MM.1S (cell line): ENCODE measurements at regions not wholly inside any gene's neighbourhood (a gene's known extent, or its start where the extent isn't known, plus 50 kb on each side); places are given as distances from the start of the nearest gene placed in this dataset.

ENCODE experiments used
- DNase-seq: peaks from one replicate; pipeline ENCODE4 v3.0.0-alpha.2; 2015
- H2AFZ ChIP-seq: fragments of 300-600 bp; sonication (generic); 2 replicates; pipeline ENCODE4 v1.6.0; 2016; ENCODE audit warnings: antibody characterized with exemption, low read length
- H3F3A ChIP-seq: fragments of 300-600 bp; sonication (generic); 2 replicates; pipeline ENCODE4 v1.6.1; 2016; ENCODE audit warnings: mild to moderate bottlenecking, antibody characterized with exemption, low read length, moderate library complexity, mixed read lengths; ENCODE audit not compliant: insufficient read depth
- H3K27ac ChIP-seq: fragments of 300-600 bp; sonication (generic); 2 replicates; pipeline ENCODE4 v1.5.1; 2016; ENCODE audit warnings: mild to moderate bottlenecking, low read length
- H3K27me3 ChIP-seq: fragments of 300-600 bp; sonication (generic); replicated peaks from 2 replicates; pipeline ENCODE4 v1.6.0; 2016; ENCODE audit warnings: low read length; ENCODE audit not compliant: insufficient read depth
- H3K36me3 ChIP-seq: fragments of 300-600 bp; sonication (generic); replicated peaks from 2 replicates; pipeline ENCODE4 v1.6.1; 2016; ENCODE audit warnings: mild to moderate bottlenecking, low read length, mixed read lengths; ENCODE audit not compliant: insufficient read depth
- H3K4me1 ChIP-seq: fragments of 300-600 bp; sonication (generic); 2 replicates; pipeline ENCODE4 v1.6.1; 2016; ENCODE audit warnings: low read length, mixed read lengths
- H3K4me2 ChIP-seq: fragments of 300-600 bp; sonication (generic); 2 replicates; pipeline ENCODE4 v1.6.0; 2016; ENCODE audit warnings: low read depth, low read length
- H3K4me3 ChIP-seq: fragments of 300-600 bp; sonication (generic); 2 replicates; pipeline ENCODE4 v1.5.1; 2016; ENCODE audit warnings: low read length, mixed read lengths
- H3K79me2 ChIP-seq: fragments of 300-600 bp; sonication (generic); 2 replicates; pipeline ENCODE4 v1.6.1; 2016; ENCODE audit warnings: mixed run types, low read length, mixed read lengths
- H3K9ac ChIP-seq: fragments of 300-600 bp; sonication (generic); 2 replicates; pipeline ENCODE4 v1.6.1; 2016; ENCODE audit warnings: low read length, mixed read lengths
- H3K9me2 ChIP-seq: fragments of 300-600 bp; sonication (generic); replicated peaks from 2 replicates; pipeline ENCODE4 v1.6.1; 2016; ENCODE audit warnings: mild to moderate bottlenecking, low read length, mixed read lengths; ENCODE audit not compliant: insufficient read depth
- H3K9me3 ChIP-seq: fragments of 300-600 bp; sonication (generic); replicated peaks from 2 replicates; pipeline ENCODE4 v1.6.1; 2016; ENCODE audit warnings: mild to moderate bottlenecking, low read length, mixed read lengths; ENCODE audit not compliant: insufficient read depth
- H4K20me1 ChIP-seq: fragments of 300-600 bp; sonication (generic); 2 replicates; pipeline ENCODE4 v1.6.1; 2016; ENCODE audit warnings: mild to moderate bottlenecking, low read length, moderate library complexity, mixed read lengths; ENCODE audit not compliant: insufficient read depth
- EZH2 ChIP-seq: fragments of 300-600 bp; sonication (generic); optimal IDR thresholded peaks from 2 replicates; pipeline ENCODE3; 2017; ENCODE audit warnings: low read depth, mild to moderate bottlenecking, antibody characterized with exemption, low read length, mixed read lengths
- EZH2phosphoT487 ChIP-seq: fragments of 300-600 bp; sonication (generic); IDR thresholded peaks from 2 replicates; pipeline ENCODE4 v1.6.1; 2018; ENCODE audit warnings: antibody characterized with exemption, low read length
- TF ChIP-seq, protein P1 (sequence below): fragments of 300-600 bp; sonication (generic); IDR thresholded peaks from 2 replicates; pipeline ENCODE4 v1.5.1; 2016; ENCODE audit warnings: antibody characterized with exemption, low read length, mixed read lengths

DNA sequence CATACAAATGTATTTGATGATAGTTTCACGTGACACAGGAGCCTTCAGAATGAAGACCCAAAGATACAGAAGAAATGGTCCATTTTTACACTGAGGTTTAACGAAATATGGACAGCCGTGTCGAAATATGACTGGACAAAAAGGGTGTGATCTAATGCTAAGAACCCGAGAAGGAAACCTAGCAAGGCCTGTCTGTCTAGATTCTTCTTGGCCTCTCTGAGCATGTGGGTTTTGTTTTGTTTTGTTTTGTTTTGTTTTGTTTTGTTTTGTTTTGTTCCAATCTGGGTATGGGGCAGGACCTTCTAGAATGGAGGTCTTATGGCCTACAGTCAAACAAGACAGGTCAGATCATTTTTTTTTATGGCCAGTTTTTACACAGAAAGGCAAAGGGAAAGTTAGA is 242.7 kb upstream of the STT3B start:
- no peak overlapping the region for H2AFZ ChIP-seq

DNA sequence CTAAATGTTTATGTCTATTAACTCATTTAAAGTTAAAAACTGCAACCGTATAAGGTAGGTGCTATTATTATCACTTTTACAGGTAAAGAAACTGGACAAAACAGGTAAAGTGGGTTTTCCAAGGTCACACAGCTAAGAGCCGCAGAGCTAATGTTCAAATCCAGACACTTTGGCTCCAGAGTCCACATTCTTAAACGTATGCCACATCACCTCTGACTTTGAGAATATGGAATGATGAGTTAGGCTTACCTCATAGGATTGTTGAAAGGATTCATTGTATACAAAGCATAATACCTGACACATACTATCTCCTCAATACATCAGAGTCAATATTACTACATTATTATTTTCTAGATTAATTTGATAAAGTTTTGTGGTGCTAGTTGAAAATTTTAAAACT is 240.9 kb upstream of the STT3B start:
- no peaks in the 10 kb centered on the region for H3K36me3 ChIP-seq
- no peaks in the 10 kb centered on the region for H3K9me2 ChIP-seq
- TF ChIP-seq, protein P1, sequence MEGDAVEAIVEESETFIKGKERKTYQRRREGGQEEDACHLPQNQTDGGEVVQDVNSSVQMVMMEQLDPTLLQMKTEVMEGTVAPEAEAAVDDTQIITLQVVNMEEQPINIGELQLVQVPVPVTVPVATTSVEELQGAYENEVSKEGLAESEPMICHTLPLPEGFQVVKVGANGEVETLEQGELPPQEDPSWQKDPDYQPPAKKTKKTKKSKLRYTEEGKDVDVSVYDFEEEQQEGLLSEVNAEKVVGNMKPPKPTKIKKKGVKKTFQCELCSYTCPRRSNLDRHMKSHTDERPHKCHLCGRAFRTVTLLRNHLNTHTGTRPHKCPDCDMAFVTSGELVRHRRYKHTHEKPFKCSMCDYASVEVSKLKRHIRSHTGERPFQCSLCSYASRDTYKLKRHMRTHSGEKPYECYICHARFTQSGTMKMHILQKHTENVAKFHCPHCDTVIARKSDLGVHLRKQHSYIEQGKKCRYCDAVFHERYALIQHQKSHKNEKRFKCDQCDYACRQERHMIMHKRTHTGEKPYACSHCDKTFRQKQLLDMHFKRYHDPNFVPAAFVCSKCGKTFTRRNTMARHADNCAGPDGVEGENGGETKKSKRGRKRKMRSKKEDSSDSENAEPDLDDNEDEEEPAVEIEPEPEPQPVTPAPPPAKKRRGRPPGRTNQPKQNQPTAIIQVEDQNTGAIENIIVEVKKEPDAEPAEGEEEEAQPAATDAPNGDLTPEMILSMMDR = no peak
- TF ChIP-seq EZH2 (no peak), EZH2phosphoT487 (no peak)
- DNase-seq = no peak
- H3K4me3 ChIP-seq = no peak overlapping the region
- H3K4me2 ChIP-seq = no peak overlapping the region
- no peaks in the 10 kb centered on the region for H3K4me1 ChIP-seq
- no peak overlapping the region for H3K27ac ChIP-seq
- H4K20me1 ChIP-seq = no peaks in the 10 kb centered on the region
- H3K9ac ChIP-seq = no peak overlapping the region
- H3K27me3 ChIP-seq = no peaks in the 10 kb centered on the region
- H3K79me2 ChIP-seq = no peaks in the 10 kb centered on the region
- no peaks in the 10 kb centered on the region for H3K9me3 ChIP-seq
- H2AFZ ChIP-seq = no peak overlapping the region
- H3F3A ChIP-seq = no peaks in the 10 kb centered on the region

More for the DNA sequence above, 242.7 kb upstream of the STT3B start:
- no peaks in the 10 kb centered on the region for H3K36me3 ChIP-seq
- no peak overlapping the region for H3K27ac ChIP-seq
- H3F3A ChIP-seq = no peaks in the 10 kb centered on the region
- no peaks in the 10 kb centered on the region for H3K4me1 ChIP-seq
- H4K20me1 ChIP-seq = no peaks in the 10 kb centered on the region
- H3K9ac ChIP-seq = no peak overlapping the region
- no peaks in the 10 kb centered on the region for H3K79me2 ChIP-seq
- no peak overlapping the region for H3K4me2 ChIP-seq
- H3K9me2 ChIP-seq = no peaks in the 10 kb centered on the region
- H3K9me3 ChIP-seq = no peaks in the 10 kb centered on the region
- no peak for DNase-seq
- H3K27me3 ChIP-seq = no peaks in the 10 kb centered on the region
- H3K4me3 ChIP-seq = no peak overlapping the region
- TF ChIP-seq, protein P1 = no peak
- TF ChIP-seq EZH2 = no peak
- TF ChIP-seq EZH2phosphoT487 = no peak

DNA sequence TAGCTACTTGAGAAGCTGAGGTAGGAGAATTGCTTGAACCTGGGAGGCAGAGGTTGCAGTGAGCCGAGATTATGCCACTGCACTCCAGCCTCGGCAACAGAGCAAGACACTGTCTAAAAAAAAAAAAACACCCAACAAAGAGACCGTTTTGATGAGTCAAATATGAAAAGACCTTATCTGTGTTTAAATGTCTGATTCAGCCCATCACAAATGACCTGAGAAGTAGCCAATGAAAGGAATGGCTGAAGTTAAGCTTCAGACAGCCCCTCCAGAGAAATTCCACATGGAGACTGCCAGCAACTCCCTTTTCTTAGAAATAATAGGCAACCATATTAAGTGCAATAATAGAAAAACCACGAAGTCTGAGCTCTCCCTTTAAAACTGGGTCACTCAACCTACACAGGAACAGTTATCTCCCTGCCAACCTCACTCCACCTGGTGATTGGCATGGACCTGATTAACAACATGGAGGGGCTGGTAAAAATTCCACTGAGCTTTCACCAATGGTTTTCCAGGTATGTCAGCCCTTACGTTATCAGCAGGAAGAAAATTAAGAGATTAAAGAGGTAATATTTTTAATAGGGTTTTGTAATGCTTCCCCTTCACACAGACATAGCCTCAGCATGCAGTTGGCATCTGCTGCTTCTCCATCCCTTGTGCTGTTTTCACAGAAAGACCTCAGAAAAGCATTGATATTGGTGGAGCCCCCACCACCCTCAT is 238.1 kb upstream of the STT3B start:
- TF ChIP-seq, protein P1 = no peak
- no peak for TF ChIP-seq EZH2
- no peak for TF ChIP-seq EZH2phosphoT487
- Histone ChIP-seq H3K9ac (no peak overlapping the region), H3K36me3 (no peaks in the 10 kb centered on the region), H3F3A (no peaks in the 10 kb centered on the region), H3K27me3 (no peaks in the 10 kb centered on the region), H3K4me1 (no peaks in the 10 kb centered on the region), H3K4me3 (no peak overlapping the region), H3K9me3 (no peaks in the 10 kb centered on the region), H3K4me2 (no peak overlapping the region), H3K79me2 (no peaks in the 10 kb centered on the region), H3K27ac (no peak overlapping the region), H4K20me1 (no peaks in the 10 kb centered on the region), H2AFZ (no peak overlapping the region), H3K9me2 (no peaks in the 10 kb centered on the region)
- DNase-seq = no peak
